CD4-positive, alpha-beta T cell treated with Interleukin-4 for 4 hours (primary cell): ENCODE measurements at regions not wholly inside any gene's neighbourhood (a gene's known extent, or its start where the extent isn't known, plus 50 kb on each side); places are given as distances from the start of the nearest gene placed in this dataset.

ENCODE experiments used
- DNase-seq: peaks from one replicate; pipeline ENCODE4 v3.0.0-alpha.2; 2020

DNA sequence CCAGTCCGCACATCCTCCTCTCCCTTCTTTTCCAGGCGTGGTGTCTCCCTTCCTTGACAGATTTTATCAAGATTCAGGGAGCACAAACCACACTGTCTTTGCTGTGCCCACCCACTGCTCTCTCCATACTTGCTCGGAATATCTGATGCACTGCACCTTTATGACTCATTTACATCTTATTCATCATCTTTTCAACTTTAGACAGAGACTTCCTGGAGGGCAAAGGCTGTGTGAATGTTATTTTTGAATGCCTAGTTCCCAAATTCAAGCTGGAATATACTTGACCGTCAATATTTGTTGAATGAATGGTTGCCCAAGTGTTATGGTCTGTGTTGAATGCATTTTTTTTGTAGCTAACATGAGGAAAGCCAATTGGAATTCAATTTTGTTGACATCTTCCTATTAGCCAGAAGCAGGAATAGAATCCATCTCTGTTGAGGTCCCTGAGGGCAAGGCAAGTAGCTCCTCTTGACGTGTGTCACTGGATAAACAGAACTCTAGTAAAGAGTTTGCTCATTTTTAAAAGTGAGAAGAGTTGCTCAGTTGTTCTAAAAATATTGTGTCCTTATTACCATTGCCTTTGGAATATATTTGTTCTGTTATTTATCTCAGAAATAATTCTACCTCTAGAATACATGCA lies 95.0 kb downstream of the KLF6 start:
- no peak for DNase-seq

DNA sequence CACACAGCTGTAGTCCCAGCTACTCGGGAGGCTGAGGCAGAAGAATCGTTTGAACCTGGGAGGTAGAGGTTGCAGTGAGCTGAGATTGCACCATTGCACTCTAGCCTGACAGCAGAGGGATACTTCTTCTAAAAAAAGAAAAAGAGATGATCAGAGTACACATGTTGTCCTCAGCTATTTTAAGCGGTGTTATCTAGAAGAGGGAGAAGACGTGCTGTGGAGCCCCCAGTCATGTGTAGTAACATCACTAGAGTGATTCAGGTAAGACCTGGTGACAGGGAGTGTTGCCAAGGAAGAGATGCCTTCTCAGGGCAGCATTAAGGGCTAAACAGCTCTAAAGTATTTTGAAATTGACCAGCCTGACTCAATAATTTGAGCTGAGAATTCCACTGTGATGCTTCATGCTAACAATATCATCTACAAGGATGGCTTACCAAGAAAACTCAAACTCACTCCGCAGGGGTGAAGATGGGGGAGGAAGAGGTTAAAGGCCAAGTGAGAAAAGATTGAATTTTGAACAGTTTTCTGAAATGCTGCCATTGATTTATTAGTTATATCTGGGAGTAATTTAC lies 97.4 kb downstream of the KLF6 start:
- no peak for DNase-seq

DNA sequence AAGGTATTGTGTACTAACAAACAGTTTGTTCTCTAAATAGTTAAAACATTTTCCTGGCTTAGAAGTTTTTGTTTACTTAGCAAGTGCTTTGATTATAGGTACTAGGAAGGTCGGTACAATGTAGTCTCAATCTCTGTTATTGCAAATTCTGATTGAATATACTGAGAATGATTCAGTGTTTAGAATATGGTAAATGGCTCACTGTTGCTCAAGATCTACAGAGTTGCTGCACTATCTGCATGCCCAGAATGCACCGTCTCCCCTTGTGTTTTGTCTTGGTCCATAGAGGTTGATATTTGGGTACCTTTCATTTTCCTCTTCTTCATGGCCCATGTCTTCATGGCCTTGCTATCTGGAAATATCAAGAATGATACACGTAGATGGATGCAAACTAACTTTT lies 99.6 kb downstream of the KLF6 start:
- no peak for DNase-seq

GRCh38 chr10:3684891-3685290 lies 100.1 kb downstream of the KLF6 start:
- DNase-seq = no peak

GRCh38 chr10:3683560-3683959 lies 101.4 kb downstream of the KLF6 start:
- DNase-seq = no peak

DNA sequence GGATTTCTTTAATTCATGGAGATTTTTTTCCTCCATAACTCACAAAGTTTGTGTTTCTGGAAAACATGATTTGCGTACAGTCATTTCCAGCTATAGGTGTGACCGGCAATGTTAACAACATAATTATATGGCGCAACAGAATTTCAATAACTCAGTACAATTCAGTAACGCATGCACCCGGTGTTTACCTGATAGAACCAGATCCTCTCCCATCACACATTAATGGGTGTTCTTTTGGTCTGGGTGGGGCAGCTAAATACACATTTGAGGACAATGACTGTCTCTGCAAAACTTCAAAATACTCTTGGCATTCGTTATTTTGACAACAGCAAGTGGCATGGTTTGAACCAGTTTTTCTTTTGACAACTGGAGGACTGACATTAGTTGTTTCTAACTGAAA lies 102.3 kb downstream of the KLF6 start:
- DNase-seq = no peak

GRCh38 chr10:3681642-3682554 lies 103.1 kb downstream of the KLF6 start:
- no peak for DNase-seq

DNA sequence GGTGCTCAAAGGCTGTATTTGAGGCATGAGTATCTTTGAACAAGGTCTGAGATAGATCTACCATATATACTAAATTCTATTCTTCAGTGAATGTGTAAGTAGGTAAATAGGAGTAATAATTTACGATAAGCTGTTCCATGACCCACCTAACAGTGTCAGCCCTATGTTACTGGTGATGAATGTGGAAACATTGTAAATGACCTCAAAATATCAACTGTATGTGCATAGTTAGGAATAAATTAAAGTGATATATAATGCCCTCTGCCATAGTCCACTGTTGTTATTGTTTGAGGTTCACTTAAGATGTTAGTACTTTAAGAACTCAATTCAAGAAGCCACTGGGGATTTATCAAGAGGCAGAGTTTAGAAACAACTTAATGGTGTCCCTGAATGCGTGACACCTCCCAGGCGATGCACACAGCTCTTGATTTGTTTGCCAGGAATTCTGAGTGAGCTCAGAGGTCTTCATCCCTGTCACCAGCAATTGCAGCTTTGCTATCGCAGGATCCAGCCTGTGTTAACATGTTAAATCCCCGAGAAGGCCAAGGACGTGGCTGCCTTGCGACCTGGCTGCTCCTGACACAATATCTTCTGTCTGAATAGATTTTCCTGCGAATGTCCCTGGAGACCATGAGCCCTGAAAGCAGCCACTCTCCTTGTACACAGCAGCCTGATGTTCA lies 104.9 kb downstream of the KLF6 start:
- DNase-seq = no peak

GRCh38 chr10:3678629-3679227 lies 106.3 kb downstream of the KLF6 start:
- DNase-seq = no peak

GRCh38 chr10:3676564-3676963 lies 108.4 kb downstream of the KLF6 start:
- no peak for DNase-seq

GRCh38 chr10:3672220-3672619 lies 112.8 kb downstream of the KLF6 start:
- no peak for DNase-seq

GRCh38 chr10:3671386-3671955 lies 113.5 kb downstream of the KLF6 start:
- DNase-seq = no peak

GRCh38 chr10:3668966-3669330 lies 116.1 kb downstream of the KLF6 start:
- DNase-seq = peak; percentile 61

- peak; percentile 74 for DNase-seq
These were observed 116.6 kb downstream of the KLF6 start for GRCh38 chr10:3668276-3668965.

DNA sequence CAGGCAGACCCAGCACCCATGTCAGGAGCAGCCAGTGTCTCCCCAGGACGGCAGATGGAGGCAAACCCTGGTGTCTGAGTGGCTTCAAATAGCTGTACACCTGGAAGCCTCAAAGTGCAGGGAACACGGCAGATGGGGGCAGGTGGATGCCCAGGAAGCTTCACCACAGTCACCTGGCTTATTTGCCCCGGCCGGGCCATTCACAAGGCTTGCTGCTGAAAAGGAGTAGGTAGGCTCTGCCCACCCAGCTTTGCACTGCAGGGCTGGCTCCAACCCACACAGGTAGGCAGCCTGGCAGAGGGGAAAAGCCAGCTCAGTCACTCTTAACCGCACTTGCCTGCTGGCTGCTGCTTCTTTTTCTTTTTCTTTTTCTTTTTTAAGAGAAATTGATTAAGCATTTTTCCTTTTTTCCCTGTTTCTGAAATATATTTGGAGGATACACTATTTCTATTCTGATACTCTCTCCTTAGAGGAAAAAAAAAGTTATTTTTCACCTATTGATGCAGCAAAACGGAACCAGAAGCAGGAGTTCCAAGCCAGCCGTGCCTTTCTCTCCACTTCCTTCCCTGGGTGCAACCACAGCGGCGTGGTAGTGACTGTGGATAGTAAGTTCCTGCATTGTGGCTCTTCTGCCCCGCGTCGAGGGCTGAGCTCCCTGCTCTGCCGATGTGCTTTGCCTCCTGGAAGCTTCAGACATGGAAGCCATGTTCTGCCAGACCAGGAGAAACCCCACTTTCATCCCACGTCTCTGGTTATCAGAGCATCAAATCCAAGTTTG lies 118.3 kb downstream of the KLF6 start:
- peak; percentile 21 for DNase-seq

DNA sequence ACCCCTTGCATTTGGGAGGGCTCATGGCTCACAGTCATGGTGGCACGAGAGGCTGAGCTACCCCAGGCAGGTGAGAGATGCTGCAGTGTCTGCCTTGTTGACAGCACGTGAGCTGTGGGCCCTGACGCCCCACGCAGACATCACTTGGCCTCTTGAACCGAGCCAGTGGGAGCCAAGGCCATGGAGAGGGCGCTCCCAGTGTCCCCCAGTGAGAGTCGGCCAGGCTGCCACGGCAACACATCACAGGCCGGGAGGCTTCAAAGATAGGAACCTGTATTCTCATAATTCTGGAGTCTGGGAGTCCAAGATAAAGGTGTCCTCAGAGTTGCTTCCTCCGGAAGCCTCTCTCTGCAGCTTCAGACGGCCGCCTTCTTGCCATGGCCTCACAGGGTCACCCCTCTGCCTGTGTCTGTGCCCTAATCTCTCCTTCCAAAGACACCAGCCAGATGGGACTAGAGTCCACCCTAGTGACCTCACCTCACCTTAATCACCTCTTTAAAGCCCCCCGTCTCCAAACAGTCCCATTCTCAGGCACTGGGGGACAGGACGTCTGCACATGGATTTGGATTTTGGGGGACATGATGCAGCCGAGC lies 119.6 kb downstream of the KLF6 start:
- DNase-seq = no peak

DNA sequence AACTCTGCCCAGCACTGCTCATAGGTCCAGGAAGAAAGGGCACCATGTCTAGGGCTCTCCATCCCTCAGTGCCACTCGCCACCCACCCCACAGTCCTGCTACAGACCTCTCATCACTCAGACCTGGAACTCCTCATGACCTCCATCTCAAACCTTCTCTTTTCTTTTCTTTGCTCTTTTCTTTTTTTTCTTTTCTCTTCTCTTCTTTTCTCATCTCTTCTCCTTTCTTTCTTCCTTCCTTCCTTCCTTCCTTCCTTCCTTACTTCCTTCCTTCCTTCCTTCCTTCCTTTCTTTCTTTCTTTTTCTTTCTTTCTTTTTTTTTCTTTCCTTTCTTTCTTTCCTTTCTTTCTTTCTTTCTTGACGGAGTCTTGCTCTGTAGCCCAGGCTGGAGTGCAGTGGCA lies 122.2 kb downstream of the KLF6 start:
- no peak for DNase-seq

- DNase-seq = no peak
These were observed 123.7 kb downstream of the KLF6 start for GRCh38 chr10:3661271-3661670.

DNA sequence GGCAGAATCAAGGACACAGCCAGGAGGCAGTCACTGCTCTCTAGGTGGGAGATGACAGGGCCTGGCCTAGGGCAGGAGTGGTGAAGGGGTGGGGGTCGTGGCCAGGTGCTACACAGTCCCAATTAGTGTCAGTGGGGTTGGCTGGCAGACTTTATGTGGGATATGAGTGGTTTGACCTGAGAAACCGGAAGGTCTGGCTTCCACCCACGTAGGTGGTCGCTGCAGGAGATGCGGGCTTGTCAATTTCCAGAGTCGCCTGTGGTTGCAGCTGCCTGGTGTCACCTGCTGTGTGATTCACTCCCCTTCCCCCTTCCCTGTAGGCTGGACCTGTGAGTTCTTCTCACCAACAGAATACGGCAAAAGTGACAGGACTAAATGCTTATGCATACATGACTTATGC lies 124.3 kb downstream of the KLF6 start:
- no peak for DNase-seq

- DNase-seq = no peak
These were observed 125.6 kb downstream of the KLF6 start for GRCh38 chr10:3659203-3659917.
